ENCODE measurements at regions not wholly inside any gene's neighbourhood (a gene's known extent, or its start where the extent isn't known, plus 50 kb on each side); places are given as distances from the start of the nearest gene placed in this dataset.

- TF ChIP-seq TCF4 (CRISPR knock-in tag; IDR thresholded peaks at IDR 0.05; ENCODE audit: borderline replicate concordance) (no peak), ISL1 (CRISPR knock-in tag; IDR thresholded peaks at IDR 0.05) (peak; percentile 53), SNAI2 (CRISPR knock-in tag; IDR thresholded peaks at IDR 0.05) (no peak), ARNTL (CRISPR knock-in tag; IDR thresholded peaks at IDR 0.05; ENCODE audit: borderline replicate concordance, low read depth) (no peak), PPARA (CRISPR knock-in tag; IDR thresholded peaks at IDR 0.05; ENCODE audit: borderline replicate concordance) (no peak), ZNF70 (CRISPR knock-in tag; IDR thresholded peaks at IDR 0.05) (no peak), RARB (CRISPR knock-in tag; IDR thresholded peaks at IDR 0.05) (no peak)
These were observed 226.9 kb downstream of the TMEM38B start for GRCh38 chr9:105921057-105921726.

GRCh38 chr9:105928416-105928815 is 234.1 kb downstream of the TMEM38B start:
- ATAC-seq: no peak
- TF ChIP-seq ZNF8 (CRISPR knock-in tag; IDR thresholded peaks at IDR 0.05): no peak
- TF ChIP-seq ZFP30 (CRISPR knock-in tag; IDR thresholded peaks at IDR 0.05): no peak
- TF ChIP-seq BACH2 (CRISPR knock-in tag; IDR thresholded peaks at IDR 0.05; ENCODE audit: borderline replicate concordance): no peak
- TF ChIP-seq ARNTL (CRISPR knock-in tag; IDR thresholded peaks at IDR 0.05; ENCODE audit: borderline replicate concordance, low read depth): no peak

More at GRCh38 chr9:105921057-105921726, 226.9 kb downstream of the TMEM38B start:
- ATAC-seq: no peak

- ATAC-seq: no peak
- no peak for TF ChIP-seq TOX (CRISPR knock-in tag; IDR thresholded peaks at IDR 0.05; ENCODE audit: borderline replicate concordance)
- no peak for TF ChIP-seq CSDC2 (CRISPR knock-in tag; IDR thresholded peaks at IDR 0.05)
- no peak for TF ChIP-seq RARB (CRISPR knock-in tag; IDR thresholded peaks at IDR 0.05)
- no peak for TF ChIP-seq PATZ1 (CRISPR knock-in tag; IDR thresholded peaks at IDR 0.05; ENCODE audit: borderline replicate concordance)
- TF ChIP-seq TSHZ2 (CRISPR knock-in tag; IDR thresholded peaks at IDR 0.05): peak; percentile 72; the same call in 1 of the 2 replicates
- no peak for TF ChIP-seq SNAI2 (CRISPR knock-in tag; IDR thresholded peaks at IDR 0.05)
- no peak for TF ChIP-seq ARNTL (CRISPR knock-in tag; IDR thresholded peaks at IDR 0.05; ENCODE audit: borderline replicate concordance, low read depth)
- TF ChIP-seq ZFP3 (CRISPR knock-in tag; IDR thresholded peaks at IDR 0.05): 0 out of 2 replicates have a peak, but pooled peaks have one; percentile 26
- TF ChIP-seq ISL1 (CRISPR knock-in tag; IDR thresholded peaks at IDR 0.05): peak; percentile 95
- no peak for TF ChIP-seq POU6F1 (CRISPR knock-in tag; IDR thresholded peaks at IDR 0.05; ENCODE audit: borderline replicate concordance, low read depth)
- TF ChIP-seq OSR1 (CRISPR knock-in tag; IDR thresholded peaks at IDR 0.05): no peak
- TF ChIP-seq TCF4 (CRISPR knock-in tag; IDR thresholded peaks at IDR 0.05; ENCODE audit: borderline replicate concordance): peak; percentile 49; the same call in 1 of the 2 replicates
- TF ChIP-seq GLIS3 (CRISPR knock-in tag; IDR thresholded peaks at IDR 0.05): no peak; the same call in 1 of the 2 replicates
- TF ChIP-seq CREB5 (CRISPR knock-in tag; IDR thresholded peaks at IDR 0.05; ENCODE audit: low read depth): 0 out of 2 replicates have a peak, but pooled peaks have one; percentile 29
- no peak for TF ChIP-seq ZNF565 (CRISPR knock-in tag; conservative IDR thresholded peaks at IDR 0.05; ENCODE audit: low read depth)
- TF ChIP-seq ZC3H10 (CRISPR knock-in tag; IDR thresholded peaks at IDR 0.05): no peak
- no peak for TF ChIP-seq BACH2 (CRISPR knock-in tag; IDR thresholded peaks at IDR 0.05; ENCODE audit: borderline replicate concordance)
These were observed 235.8 kb downstream of the TMEM38B start for GRCh38 chr9:105930011-105930627.
